ENCODE measurements at regions not wholly inside any gene's neighbourhood (a gene's known extent, or its start where the extent isn't known, plus 50 kb on each side); places are given as distances from the start of the nearest gene placed in this dataset.

DNA sequence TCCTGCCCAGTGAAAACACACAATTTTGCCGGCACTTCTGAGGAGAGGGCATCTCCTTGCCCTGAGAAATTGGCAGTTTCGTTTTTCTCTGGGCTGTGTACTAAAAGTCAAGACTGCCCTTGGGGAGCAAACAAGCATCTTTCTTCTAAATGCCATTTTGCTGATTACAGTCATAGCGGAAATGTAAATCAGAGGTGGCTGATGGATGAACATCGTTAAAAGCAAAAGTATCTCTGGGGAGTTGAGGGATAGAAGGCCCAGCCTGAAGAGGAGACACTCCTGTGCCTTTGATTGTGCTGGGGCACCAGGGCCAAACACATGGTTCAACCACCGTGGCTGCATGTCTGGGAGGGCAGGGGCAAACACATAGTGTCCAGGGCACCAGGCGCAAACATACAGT, 49.8 kb downstream of the ABCC12 start:
- Mint-ChIP-seq H3K9me3 (no peaks in the 10 kb centered on the region), H3K4me1 (no peaks in the 10 kb centered on the region), H3K36me3 (no peaks in the 10 kb centered on the region), H3K27ac (no peak overlapping the region), H3K27me3 (ENCODE audit: low read depth) (peaks cover 29% of the 10 kb centered on the region), H3K4me3 (no peak overlapping the region)
- no peak for DNase-seq (ENCODE audit: low spot score in 2 of 2, unreplicated experiment in 2 of 2)
- TF ChIP-seq, protein P1, sequence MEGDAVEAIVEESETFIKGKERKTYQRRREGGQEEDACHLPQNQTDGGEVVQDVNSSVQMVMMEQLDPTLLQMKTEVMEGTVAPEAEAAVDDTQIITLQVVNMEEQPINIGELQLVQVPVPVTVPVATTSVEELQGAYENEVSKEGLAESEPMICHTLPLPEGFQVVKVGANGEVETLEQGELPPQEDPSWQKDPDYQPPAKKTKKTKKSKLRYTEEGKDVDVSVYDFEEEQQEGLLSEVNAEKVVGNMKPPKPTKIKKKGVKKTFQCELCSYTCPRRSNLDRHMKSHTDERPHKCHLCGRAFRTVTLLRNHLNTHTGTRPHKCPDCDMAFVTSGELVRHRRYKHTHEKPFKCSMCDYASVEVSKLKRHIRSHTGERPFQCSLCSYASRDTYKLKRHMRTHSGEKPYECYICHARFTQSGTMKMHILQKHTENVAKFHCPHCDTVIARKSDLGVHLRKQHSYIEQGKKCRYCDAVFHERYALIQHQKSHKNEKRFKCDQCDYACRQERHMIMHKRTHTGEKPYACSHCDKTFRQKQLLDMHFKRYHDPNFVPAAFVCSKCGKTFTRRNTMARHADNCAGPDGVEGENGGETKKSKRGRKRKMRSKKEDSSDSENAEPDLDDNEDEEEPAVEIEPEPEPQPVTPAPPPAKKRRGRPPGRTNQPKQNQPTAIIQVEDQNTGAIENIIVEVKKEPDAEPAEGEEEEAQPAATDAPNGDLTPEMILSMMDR (IDR thresholded peaks at IDR 0.05; ENCODE audit: unreplicated experiment): no peak

DNA sequence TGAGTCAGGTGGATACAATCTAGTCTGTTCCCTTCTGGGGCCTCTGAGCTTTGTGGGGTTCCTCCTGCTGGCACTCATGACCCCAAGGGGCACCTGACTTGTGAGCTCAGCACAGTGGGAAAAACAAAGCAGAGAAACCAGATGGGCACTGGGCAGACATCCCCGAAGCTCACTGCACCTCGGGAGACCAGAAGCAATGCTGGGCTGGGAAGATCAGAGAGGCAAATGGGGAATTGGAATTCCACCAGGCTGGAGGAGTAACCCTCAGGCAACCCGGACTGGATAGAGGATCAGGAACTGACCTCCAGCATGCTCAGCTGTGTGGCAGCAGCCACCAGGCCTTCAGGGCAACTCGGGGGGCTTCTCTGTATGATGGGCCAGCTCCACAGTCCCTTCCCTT, 50.3 kb downstream of the ABCC12 start:
- TF ChIP-seq, protein P1 (IDR thresholded peaks at IDR 0.05; ENCODE audit: unreplicated experiment): no peak
- no peaks in the 10 kb centered on the region for H3K4me1 Mint-ChIP-seq
- peaks cover 24% of the 10 kb centered on the region for H3K27me3 Mint-ChIP-seq (ENCODE audit: low read depth)
- H3K4me3 Mint-ChIP-seq: no peak overlapping the region
- no peak for DNase-seq (ENCODE audit: low spot score in 2 of 2, unreplicated experiment in 2 of 2)
- H3K27ac Mint-ChIP-seq: no peak overlapping the region
- H3K36me3 Mint-ChIP-seq: no peaks in the 10 kb centered on the region
- no peaks in the 10 kb centered on the region for H3K9me3 Mint-ChIP-seq

DNA sequence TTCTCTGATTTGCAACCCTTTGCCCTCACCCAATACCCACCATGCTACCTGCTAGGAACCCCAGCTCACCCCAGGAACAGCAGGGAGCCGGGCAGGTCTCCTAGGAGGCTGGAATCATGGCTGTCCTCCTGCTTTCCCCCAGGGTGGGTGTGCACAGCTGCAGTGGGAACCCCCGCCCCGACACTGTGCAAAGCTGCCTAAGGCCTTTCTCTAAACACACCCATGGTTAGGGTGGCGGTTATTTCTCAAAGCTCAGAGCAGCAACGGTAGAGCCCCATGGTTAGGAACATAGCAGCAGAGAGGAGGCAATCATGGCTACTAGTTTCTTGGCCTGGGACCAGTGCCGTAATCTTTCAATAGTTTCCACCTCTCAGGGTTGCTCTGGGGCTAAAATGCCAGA, 52.2 kb downstream of the ABCC12 start:
- Mint-ChIP-seq H3K27me3 (ENCODE audit: low read depth) (peaks cover 9% of the 10 kb centered on the region), H3K4me3 (no peak overlapping the region), H3K9me3 (no peaks in the 10 kb centered on the region), H3K36me3 (no peaks in the 10 kb centered on the region), H3K27ac (no peak overlapping the region), H3K4me1 (no peaks in the 10 kb centered on the region)
- no peak for DNase-seq (ENCODE audit: low spot score in 2 of 2, unreplicated experiment in 2 of 2)
- TF ChIP-seq, protein P1 (IDR thresholded peaks at IDR 0.05; ENCODE audit: unreplicated experiment): no peak

DNA sequence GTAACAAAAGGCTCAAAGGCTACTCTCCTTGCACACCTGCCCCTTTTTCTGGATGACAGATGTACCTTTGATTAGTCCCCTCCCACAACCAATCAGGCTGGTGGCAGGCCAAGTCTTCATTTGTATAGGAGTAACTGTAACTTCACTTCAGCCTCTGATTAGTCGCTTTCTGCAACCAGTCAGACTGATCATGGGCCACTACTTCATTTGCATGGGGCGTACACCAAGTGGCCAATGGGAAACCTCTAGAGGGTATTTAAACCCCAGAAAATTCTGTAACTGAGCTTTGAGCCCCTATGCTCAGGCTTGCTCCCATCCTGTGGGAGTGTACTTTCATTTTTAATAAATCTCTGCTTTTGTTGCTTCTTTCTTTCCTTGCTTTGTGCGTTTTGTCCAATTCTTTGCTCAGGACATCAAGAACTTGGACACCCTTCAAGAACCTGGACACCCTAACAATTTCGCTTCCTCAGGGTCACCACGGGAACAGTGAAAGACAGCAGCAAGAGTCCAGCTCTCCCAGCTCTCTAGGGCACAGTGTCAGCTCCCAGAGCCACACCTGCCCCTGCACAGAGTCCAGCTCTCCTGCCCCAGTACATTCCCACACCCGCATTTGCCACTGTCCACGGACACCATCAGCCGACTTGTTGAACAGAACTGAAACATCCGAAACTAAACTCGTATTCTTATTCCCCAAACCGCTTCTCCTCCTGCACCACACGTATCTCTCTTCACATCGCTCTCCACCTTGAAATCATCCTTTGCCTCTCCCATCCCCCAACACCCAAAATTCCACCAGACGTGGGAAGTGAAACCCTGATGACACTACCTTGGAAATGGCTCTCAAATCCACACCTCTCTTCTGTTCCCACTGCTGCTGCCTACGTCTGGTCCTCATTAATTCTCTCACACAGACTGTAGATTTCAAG, 53.4 kb downstream of the ABCC12 start:
- no peaks in the 10 kb centered on the region for H3K9me3 Mint-ChIP-seq
- H3K27ac Mint-ChIP-seq: no peak overlapping the region
- DNase-seq (ENCODE audit: low spot score in 2 of 2, unreplicated experiment in 2 of 2): no peak
- no peaks in the 10 kb centered on the region for H3K4me1 Mint-ChIP-seq
- H3K36me3 Mint-ChIP-seq: no peaks in the 10 kb centered on the region
- peaks cover 3% of the 10 kb centered on the region for H3K27me3 Mint-ChIP-seq (ENCODE audit: low read depth)
- H3K4me3 Mint-ChIP-seq: no peak overlapping the region
- TF ChIP-seq, protein P1 (IDR thresholded peaks at IDR 0.05; ENCODE audit: unreplicated experiment): no peak

DNA sequence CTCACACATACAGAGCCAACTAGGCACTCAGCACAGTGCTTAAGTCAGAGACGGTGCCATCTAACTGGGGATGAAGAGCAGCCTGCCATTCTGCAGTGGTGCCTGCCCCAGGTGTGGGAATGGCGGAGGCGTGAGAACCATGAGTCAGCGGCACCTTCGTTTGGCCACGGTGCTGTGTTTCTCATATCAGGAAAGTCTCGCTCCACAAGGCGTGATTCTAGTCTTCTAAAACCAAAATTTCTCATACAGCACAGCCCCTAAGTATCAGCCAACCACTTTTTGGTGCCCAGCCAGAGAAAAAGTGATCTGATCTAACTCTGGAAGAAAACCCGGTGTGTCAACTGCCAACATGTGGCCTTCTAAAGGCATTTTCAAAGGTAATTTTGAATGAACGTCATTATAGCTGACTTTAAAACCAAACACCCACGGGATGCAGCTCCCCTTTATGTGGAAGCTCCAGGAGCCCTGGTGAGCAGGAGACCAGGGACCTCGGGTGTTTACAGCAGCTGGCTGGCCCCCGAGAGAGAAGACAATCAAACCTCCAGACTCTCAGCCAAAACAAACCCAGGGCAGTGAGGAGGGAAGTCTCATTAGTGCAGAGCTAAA, 54.6 kb downstream of the ABCC12 start:
- H3K27me3 Mint-ChIP-seq (ENCODE audit: low read depth): peaks cover 3% of the 10 kb centered on the region
- H3K9me3 Mint-ChIP-seq: no peaks in the 10 kb centered on the region
- no peaks in the 10 kb centered on the region for H3K36me3 Mint-ChIP-seq
- no peak overlapping the region for H3K4me3 Mint-ChIP-seq
- no peak overlapping the region for H3K27ac Mint-ChIP-seq
- H3K4me1 Mint-ChIP-seq: no peaks in the 10 kb centered on the region
- DNase-seq (ENCODE audit: low spot score in 2 of 2, unreplicated experiment in 2 of 2): no peak
- TF ChIP-seq, protein P1 (IDR thresholded peaks at IDR 0.05; ENCODE audit: unreplicated experiment): no peak
